ENCODE measurements at regions not wholly inside any gene's neighbourhood (a gene's known extent, or its start where the extent isn't known, plus 50 kb on each side); places are given as distances from the start of the nearest gene placed in this dataset.

DNA sequence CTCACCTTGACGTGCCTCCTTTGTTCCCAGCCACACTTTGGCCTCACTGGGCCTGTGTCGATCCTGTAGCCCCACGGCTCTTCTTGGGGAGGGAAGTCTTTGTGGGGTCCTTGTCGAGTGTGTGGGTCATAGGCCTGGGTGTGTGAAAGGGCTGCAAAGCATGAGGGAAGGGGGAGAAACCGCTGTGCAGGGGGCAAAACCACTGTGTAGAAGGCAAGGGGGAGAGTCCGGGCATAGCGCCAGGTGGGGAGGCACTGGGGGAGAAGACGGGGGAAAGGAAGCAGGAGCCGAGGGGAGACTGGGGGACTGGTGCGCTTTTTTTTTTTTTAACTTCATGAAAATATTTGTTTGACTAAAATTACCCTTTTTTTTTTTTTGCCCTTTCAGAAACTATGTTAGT lies 65.1 kb upstream of the RASD2 start:
- no peaks in the 10 kb centered on the region for H3K79me2 ChIP-seq (ENCODE audit: insufficient read depth, low read depth, low read length)
- H3K4me3 ChIP-seq (ENCODE audit: low read depth, low read length, poor library complexity, severe bottlenecking): no peak overlapping the region
- no peak overlapping the region for H3K27ac ChIP-seq (ENCODE audit: low read depth, low read length, poor library complexity, severe bottlenecking)
- TF ChIP-seq, protein P1, sequence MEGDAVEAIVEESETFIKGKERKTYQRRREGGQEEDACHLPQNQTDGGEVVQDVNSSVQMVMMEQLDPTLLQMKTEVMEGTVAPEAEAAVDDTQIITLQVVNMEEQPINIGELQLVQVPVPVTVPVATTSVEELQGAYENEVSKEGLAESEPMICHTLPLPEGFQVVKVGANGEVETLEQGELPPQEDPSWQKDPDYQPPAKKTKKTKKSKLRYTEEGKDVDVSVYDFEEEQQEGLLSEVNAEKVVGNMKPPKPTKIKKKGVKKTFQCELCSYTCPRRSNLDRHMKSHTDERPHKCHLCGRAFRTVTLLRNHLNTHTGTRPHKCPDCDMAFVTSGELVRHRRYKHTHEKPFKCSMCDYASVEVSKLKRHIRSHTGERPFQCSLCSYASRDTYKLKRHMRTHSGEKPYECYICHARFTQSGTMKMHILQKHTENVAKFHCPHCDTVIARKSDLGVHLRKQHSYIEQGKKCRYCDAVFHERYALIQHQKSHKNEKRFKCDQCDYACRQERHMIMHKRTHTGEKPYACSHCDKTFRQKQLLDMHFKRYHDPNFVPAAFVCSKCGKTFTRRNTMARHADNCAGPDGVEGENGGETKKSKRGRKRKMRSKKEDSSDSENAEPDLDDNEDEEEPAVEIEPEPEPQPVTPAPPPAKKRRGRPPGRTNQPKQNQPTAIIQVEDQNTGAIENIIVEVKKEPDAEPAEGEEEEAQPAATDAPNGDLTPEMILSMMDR (conservative IDR thresholded peaks at IDR 0.05; ENCODE audit: low read length): no peak
- no peak for TF ChIP-seq EZH2phosphoT487 (IDR thresholded peaks at IDR 0.05; ENCODE audit: borderline replicate concordance, low read depth, low read length)
- POLR2A ChIA-PET: no interaction called here
- H4K20me1 ChIP-seq (ENCODE audit: insufficient read depth, low read length): no peaks in the 10 kb centered on the region
- H3K9me3 ChIP-seq (ENCODE audit: low read length): peaks cover 6% of the 10 kb centered on the region; the same call in 1 of the 2 replicates
- no peak for DNase-seq (ENCODE audit: low spot score)
- BruUV-seq (replicated peaks): no TSS peak
- peaks cover 8% of the 10 kb centered on the region for H3K4me1 ChIP-seq (ENCODE audit: insufficient read depth, low read length, poor library complexity, severe bottlenecking)
- intact Hi-C loops (cut with micrococcal nuclease; ENCODE audit: unreplicated experiment): no loop called here
- CTCF ChIA-PET (ENCODE audit: unreplicated experiment): no interaction called here
- no peak overlapping the region for H3K4me2 ChIP-seq (ENCODE audit: low read length)
- H3K36me3 ChIP-seq (ENCODE audit: insufficient read depth, low read length): peaks cover 13% of the 10 kb centered on the region
- no peaks in the 10 kb centered on the region for H3K9me2 ChIP-seq (ENCODE audit: insufficient read depth, low read length)
- H2AFZ ChIP-seq (ENCODE audit: low read length): no peak overlapping the region

DNA sequence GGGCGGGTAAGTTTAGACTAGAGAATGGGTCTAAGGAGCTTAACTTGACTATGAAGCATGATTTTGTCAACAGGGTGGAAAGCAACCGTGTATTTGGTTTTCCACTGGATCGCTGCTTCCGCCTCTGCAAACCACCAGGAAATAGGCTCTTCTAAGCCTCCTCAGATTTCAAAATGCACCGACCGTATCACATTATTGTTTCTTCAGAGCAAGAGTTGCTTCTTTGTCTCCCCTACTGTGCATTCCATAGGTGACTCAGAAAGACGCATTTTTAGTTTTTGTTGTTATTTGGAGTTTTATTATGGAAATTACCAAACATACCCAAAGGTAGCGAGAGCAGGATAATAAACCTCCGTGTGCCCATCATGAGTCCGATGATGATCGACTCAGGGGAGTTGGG lies 64.3 kb upstream of the RASD2 start:
- POLR2A ChIA-PET: no interaction called here
- intact Hi-C loops (cut with micrococcal nuclease; ENCODE audit: unreplicated experiment): no loop called here
- CTCF ChIA-PET (ENCODE audit: unreplicated experiment): no interaction called here
- no peaks in the 10 kb centered on the region for H3K9me3 ChIP-seq (ENCODE audit: low read length)
- no peaks in the 10 kb centered on the region for H4K20me1 ChIP-seq (ENCODE audit: insufficient read depth, low read length)
- no peak for DNase-seq (ENCODE audit: low spot score)
- H3K27ac ChIP-seq (ENCODE audit: low read depth, low read length, poor library complexity, severe bottlenecking): no peak overlapping the region
- H3K36me3 ChIP-seq (ENCODE audit: insufficient read depth, low read length): peaks cover 5% of the 10 kb centered on the region; the same call in 1 of the 2 replicates
- no TSS peak for BruUV-seq (replicated peaks)
- H3K4me1 ChIP-seq (ENCODE audit: insufficient read depth, low read length, poor library complexity, severe bottlenecking): peaks cover 11% of the 10 kb centered on the region
- no peak for TF ChIP-seq EZH2phosphoT487 (IDR thresholded peaks at IDR 0.05; ENCODE audit: borderline replicate concordance, low read depth, low read length)
- TF ChIP-seq, protein P1 (conservative IDR thresholded peaks at IDR 0.05; ENCODE audit: low read length): no peak
- no peak overlapping the region for H2AFZ ChIP-seq (ENCODE audit: low read length)
- H3K79me2 ChIP-seq (ENCODE audit: insufficient read depth, low read depth, low read length): no peaks in the 10 kb centered on the region
- no peak overlapping the region for H3K4me2 ChIP-seq (ENCODE audit: low read length)
- H3K4me3 ChIP-seq (ENCODE audit: low read depth, low read length, poor library complexity, severe bottlenecking): no peak overlapping the region
- no peaks in the 10 kb centered on the region for H3K9me2 ChIP-seq (ENCODE audit: insufficient read depth, low read length)

DNA sequence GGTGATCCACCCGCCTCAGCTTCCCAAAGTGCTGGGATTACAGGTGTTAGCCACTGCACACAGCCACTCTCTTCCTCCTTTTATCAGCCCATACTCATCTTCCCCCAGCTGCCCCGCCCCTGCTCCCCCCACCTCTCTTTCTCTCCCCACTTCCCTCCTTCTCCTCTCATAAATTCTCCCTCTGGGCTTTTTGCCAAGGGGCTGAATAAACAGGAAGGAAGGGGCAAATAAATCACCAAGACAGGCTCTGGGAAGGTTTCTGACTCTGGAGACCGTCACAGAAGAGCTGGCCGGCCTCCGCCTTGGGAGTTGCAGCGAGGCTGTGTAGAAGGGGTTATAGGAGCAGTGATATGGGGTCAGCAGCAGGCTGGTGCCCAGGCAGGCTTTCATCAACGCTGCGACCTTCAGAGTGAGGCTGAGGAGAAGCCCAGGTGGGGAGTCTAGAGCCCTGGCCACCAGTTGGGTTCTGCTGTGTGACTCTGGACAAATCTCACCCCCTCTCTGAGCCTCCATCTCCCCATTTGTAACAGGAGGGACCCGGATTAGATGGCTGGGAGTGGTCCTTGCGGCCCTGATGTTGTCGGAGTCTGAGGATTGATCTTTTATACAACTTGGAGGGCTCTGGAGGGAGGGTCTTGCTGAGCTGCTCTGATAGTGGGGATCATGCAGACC lies 62.6 kb upstream of the RASD2 start:
- POLR2A ChIA-PET: interaction anchor here (0.6 kb wide), 2 partner anchors 395 to 546 kb away, joined by 3 to 4 read pairs; no protein-coding TSS in a partner anchor
- intact Hi-C loops (cut with micrococcal nuclease; ENCODE audit: unreplicated experiment): no loop called here
- Histone ChIP-seq H3K4me1 (ENCODE audit: insufficient read depth, low read length, poor library complexity, severe bottlenecking) (peaks cover 11% of the 10 kb centered on the region), H4K20me1 (ENCODE audit: insufficient read depth, low read length) (no peaks in the 10 kb centered on the region), H3K79me2 (ENCODE audit: insufficient read depth, low read depth, low read length) (no peaks in the 10 kb centered on the region), H3K4me3 (ENCODE audit: low read depth, low read length, poor library complexity, severe bottlenecking) (no peak overlapping the region), H3K27ac (ENCODE audit: low read depth, low read length, poor library complexity, severe bottlenecking) (no peak overlapping the region), H2AFZ (ENCODE audit: low read length) (no peak overlapping the region), H3K36me3 (ENCODE audit: insufficient read depth, low read length) (no peaks in the 10 kb centered on the region), H3K9me2 (ENCODE audit: insufficient read depth, low read length) (no peaks in the 10 kb centered on the region), H3K9me3 (ENCODE audit: low read length) (no peaks in the 10 kb centered on the region), H3K4me2 (ENCODE audit: low read length) (no peak overlapping the region)
- TF ChIP-seq, protein P1 (conservative IDR thresholded peaks at IDR 0.05; ENCODE audit: low read length): no peak
- no peak for TF ChIP-seq EZH2phosphoT487 (IDR thresholded peaks at IDR 0.05; ENCODE audit: borderline replicate concordance, low read depth, low read length)
- no TSS peak for BruUV-seq (replicated peaks)
- DNase-seq (ENCODE audit: low spot score): no peak
- CTCF ChIA-PET (ENCODE audit: unreplicated experiment): no interaction called here
